ENCODE measurements at regions not wholly inside any gene's neighbourhood (a gene's known extent, or its start where the extent isn't known, plus 50 kb on each side); places are given as distances from the start of the nearest gene placed in this dataset.

- H3K36me3 Mint-ChIP-seq (ENCODE audit: insufficient read depth in 1 of 3, low read depth in 3 of 3) = no peaks in the 10 kb centered on the region
- no CpG with 5 or more reads among the region's 4 CpGs for WGBS (ENCODE audit: extremely low coverage, insufficient read length, low lambda C conversion rate)
- no peaks in the 10 kb centered on the region for H3K27me3 Mint-ChIP-seq (ENCODE audit: low read depth)
Observed at GRCh38 chr1:106292130-106292529, 764.3 kb upstream of the PRMT6 start.

More at GRCh38 chr1:106292130-106292529, 764.3 kb upstream of the PRMT6 start:
- Histone ChIP-seq H2AK5ac (ENCODE audit: insufficient read length, low read length) (no peak overlapping the region), H3K4me2 (ENCODE audit: insufficient read depth, insufficient read length, low read length) (no peak overlapping the region), H3K4me1 (ENCODE audit: insufficient read depth, low read length) (no peaks in the 10 kb centered on the region; the same call in 1 of the 2 replicates), H2BK12ac (ENCODE audit: insufficient read length, low read depth, low read length) (no peak overlapping the region), H3K23ac (ENCODE audit: insufficient read length, low read depth, low read length) (no peak overlapping the region), H4K8ac (replicated peaks; ENCODE audit: insufficient read length, low read depth, low read length) (no peak overlapping the region), H3K9ac (ENCODE audit: extremely low read depth, insufficient read length, low read length) (no peak overlapping the region), H3K27ac (ENCODE audit: insufficient read length, low read depth, low read length) (no peak overlapping the region), H3K79me2 (ENCODE audit: insufficient read depth, low read length) (no peaks in the 10 kb centered on the region), H3T11ph (ENCODE audit: low read length) (no peak overlapping the region), H2AFZ (ENCODE audit: low read length) (no peak overlapping the region), H3K4ac (ENCODE audit: low read depth, low read length) (no peak overlapping the region), H2BK5ac (ENCODE audit: insufficient read length, low read length) (no peak overlapping the region), H3K23me2 (ENCODE audit: insufficient read length, low read depth, low read length, poor library complexity, severe bottlenecking) (no peaks in the 10 kb centered on the region), H4K20me1 (ENCODE audit: control insufficient read depth, insufficient read depth, insufficient read length) (no peaks in the 10 kb centered on the region), H3K79me1 (ENCODE audit: insufficient read depth, low read depth, low read length, poor library complexity, severe bottlenecking) (no peaks in the 10 kb centered on the region), H3K9me3 (ENCODE audit: control insufficient read depth, low read depth, low read length) (no peaks in the 10 kb centered on the region), H2BK15ac (ENCODE audit: low read depth, low read length) (no peak overlapping the region), H4K91ac (ENCODE audit: insufficient read length, low read depth, low read length) (no peak overlapping the region), H2BK20ac (ENCODE audit: low read depth, low read length, poor library complexity, severe bottlenecking) (no peak overlapping the region), H2BK120ac (ENCODE audit: low read depth, low read length, poor library complexity, severe bottlenecking) (no peak overlapping the region), H3K18ac (ENCODE audit: insufficient read length, low read depth, low read length) (no peak overlapping the region), H3K56ac (ENCODE audit: insufficient read length, low read depth, low read length) (no peak overlapping the region), H3K14ac (ENCODE audit: insufficient read depth, low read length) (no peak overlapping the region), H3K27me3 (ENCODE audit: insufficient read depth, low read length) (no peaks in the 10 kb centered on the region), H4K5ac (ENCODE audit: insufficient read length, low read depth, low read length) (no peak overlapping the region)
- H3K4me1 Mint-ChIP-seq = peaks cover 6 to 7% of the 10 kb centered on the region in 2 experiments
- TF ChIP-seq CTCF (conservative IDR thresholded peaks at IDR 0.05) = no peak
- no peak for DNase-seq
- no peak overlapping the region for H3K27ac Mint-ChIP-seq
- no peak overlapping the region for H3K4me3 Mint-ChIP-seq
- no peaks in the 10 kb centered on the region for H3K9me3 Mint-ChIP-seq

Data from H9 (cell line).